ENCODE measurements at regions not wholly inside any gene's neighbourhood (a gene's known extent, or its start where the extent isn't known, plus 50 kb on each side); places are given as distances from the start of the nearest gene placed in this dataset.
"Not testable (repeated sequence)": the region's sequence is repeated elsewhere in the genome, so short reads cannot be mapped to it uniquely, and the experiment has no call there.

DNA sequence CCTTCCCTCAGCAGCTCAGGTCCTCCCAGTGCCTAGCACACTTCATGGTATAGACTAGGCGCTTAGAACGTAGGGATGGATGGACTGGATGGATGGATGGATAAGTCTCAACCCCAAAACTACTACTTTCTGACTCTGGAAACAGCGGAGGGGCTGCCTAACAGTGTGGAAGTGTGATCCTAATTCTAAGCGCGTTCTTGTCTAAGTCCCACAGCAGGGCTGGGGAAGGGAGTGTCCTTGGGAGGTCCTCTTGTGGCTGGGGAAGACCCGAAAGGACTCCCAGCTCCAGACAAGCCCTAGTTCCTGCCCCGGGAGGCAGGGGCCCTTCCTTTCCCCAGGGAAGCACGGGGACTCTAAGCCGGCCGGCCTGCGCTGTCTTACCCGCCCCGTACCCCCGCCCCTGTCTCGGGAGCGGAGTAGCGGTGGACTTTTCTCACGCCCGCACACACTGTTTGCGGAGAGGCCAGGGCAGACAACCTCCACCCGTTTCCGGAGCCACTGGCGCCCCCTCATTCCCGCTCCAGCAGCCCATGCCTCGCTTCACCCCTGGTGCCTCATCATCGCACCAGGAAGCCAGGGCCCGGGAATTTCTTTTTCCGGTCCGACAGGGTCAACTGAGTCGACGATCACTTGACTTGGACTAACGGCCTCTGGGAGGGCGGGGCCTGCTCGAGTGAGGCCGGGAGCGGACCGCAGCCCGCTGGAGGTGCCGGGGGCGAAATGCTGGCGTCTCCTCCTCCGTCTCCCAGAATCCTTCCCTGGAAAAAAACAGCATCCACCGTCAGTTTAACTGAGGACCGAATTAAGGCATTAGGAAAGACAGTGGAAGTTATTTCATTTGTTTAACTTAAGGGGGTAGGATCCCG lies 133.3 kb downstream of the TBC1D2B start:
- DNase-seq, result no peak

DNA sequence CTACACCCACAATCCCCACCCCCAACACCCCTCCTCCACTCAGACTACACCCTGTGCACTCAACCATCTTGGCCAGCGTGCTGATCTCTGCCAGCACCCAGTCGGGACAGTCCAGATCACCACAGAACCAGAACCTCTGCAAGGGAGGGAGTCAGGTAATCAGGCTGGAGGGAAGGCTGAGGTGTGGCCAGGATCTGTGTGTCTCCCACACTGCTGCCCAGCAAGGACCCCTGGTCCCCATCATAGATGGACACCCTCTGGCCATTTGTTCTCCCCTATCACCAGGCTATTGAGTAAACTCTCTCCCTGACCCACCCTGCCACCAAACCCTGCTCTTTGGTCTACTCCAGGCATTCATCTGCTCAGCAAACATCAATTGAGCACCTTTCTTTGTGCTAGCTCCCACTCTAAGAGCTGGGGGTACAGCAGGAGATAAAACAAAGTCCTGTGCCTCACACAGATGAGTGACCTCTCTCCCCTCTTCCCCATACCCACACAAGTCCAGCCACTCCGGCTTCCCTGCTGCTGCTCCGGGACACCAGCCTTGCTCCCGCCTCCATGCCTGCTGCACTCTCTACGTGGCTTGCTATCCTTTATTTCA lies 134.8 kb downstream of the TBC1D2B start:
- no peak for DNase-seq

DNA sequence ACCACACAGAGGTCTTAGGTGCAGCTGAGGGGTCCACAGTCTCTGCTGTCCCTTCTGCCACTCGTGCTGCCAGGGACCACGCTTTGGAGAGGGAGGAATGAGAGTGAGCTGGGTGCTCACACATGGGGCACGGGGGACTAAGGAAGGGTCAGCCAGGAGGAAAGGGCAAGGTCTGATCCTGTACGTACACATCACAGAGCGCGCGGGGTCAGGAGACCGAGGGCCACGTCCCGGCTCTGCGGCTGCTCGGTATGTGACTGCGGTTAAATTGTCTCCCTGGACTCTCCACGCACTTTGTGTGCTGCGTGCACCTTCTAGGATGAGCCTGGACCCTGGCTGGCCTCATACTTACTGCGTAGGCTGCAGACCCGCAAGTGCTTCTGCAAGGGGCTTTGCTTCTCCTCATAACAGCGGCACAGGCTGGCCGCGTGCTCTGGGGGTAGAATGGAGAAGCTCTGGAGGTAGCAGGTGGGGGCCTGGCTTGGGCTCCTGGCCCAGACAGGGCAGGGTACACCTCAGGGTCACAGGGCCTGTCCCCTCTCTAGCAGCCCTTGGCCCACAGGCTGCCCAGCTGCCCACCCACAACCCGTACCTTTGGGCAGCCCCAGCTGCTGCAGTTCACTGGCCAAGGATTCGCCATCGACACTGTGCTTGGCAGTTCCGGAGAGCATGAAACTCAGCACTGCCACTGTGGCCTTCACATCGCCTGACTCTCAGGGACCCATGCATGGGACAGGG lies 136.3 kb downstream of the TBC1D2B start:
- not testable (repeated sequence) for DNase-seq

DNA sequence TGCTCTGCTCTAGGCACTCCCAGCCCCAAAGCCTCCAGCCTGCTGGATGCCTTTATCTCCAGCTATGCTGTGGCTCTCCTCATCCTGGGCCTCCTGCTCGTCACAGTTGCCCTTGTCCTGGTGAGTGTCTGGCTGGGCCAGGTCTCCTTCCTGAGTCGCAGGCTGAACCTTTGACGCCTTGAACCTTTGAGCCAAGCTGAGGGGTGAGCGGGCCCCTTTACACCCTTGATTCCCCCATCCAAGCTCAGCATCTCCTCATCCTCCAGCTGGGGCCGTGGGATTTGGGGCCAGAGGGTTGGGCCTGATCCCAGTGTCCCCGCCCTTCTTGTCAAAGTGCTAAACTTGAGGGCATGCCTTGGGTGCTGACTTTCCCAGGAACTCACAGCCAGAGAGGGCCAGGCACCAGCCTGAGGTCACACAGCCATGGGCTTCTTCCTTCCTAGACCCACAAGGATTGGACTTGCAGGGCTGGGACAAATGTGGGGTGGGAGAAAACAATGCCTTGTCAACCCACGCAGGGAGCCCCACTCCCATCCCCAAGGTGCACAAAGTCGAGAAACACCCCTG lies 137.0 kb downstream of the TBC1D2B start:
- DNase-seq, result no peak

DNA sequence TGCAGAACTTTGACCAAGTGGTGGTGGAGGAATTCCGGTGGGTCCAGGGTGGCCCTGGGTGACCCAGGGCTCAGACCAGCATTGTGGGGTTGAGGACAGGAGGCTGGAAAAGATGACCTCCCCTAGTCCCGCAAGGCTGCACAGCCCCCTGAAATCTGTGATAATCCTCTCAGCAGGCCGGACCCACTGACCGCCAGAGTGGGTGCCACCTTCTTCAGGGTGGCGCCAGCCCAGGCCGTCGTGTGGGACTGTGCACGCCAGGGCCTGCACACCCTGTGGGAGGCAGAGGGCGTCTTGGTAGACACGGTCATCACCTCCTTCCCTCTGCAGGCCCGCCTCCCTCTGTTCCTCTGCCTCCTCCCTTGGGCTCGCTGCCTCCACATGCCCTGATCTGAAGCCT lies 137.7 kb downstream of the TBC1D2B start:
- DNase-seq, result no peak

- DNase-seq, result not testable (repeated sequence)
Measured at GRCh38 chr15:77939026-77939425, 138.5 kb downstream of the TBC1D2B start.

GRCh38 chr15:77938546-77938945 lies 139.0 kb downstream of the TBC1D2B start:
- not testable (repeated sequence) for DNase-seq

DNA sequence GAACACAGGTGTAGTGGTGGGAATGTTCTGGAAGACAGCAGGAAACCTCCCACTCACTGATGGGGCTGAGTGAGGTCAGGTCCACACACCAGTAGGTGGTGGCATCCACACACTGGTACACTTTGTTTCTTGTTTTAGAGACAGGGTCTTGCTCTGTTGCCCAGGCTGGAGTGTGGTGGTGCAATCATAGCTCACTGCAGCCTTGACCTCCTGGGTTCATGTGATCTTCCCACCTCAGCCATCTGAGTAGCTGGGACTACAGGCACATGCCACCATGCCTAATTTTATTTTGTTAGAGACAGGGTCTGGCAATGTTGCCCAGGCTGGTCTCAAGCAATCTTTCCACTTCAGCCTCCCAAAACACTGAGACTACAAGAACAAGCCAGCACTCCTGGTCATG lies 140.9 kb downstream of the TBC1D2B start:
- not testable (repeated sequence) for DNase-seq

GRCh38 chr15:77934516-77934915 lies 143.0 kb downstream of the TBC1D2B start:
- DNase-seq, result not testable (repeated sequence)

GRCh38 chr15:77930907-77931306 lies 146.6 kb downstream of the TBC1D2B start:
- not testable (repeated sequence) for DNase-seq

DNA sequence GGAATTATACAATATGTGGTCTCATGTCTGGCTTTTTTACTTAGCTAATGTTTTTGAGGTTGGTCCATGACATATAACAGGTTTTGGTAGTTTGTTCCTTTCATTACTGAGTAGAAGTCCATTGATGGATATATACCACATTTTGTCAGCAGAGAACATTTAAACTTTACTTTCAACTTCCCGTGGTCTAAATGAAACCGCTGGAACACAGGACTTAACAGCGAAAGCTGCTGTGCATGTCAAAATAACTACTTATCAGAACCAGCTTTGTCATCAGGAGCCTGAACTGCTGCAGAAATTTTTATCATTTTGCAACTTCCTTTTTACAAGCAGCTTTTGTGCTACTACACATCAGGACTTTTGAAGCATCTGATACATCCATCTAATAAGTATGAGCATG lies 147.0 kb downstream of the TBC1D2B start:
- DNase-seq, result not testable (repeated sequence)

DNA sequence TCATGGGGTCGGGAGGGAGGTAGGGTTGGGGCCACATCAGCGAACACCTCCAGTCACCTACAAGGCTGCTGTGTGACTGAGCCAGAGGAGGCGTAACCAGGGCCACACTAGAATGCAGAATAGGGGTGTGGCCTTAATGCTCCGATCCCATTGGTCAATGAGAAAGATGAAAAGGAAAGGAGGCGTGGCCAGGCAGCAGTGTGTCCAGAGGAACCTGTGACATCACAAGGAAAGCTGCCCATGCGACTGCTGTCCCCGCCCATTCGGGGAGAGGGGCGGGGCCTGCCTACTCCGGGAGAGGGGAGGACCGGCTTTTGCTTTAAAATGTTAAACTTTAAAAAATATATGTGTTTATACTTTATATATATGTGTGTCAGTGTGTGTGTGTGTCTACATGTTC lies 150.7 kb downstream of the TBC1D2B start:
- not testable (repeated sequence) for DNase-seq

DNA sequence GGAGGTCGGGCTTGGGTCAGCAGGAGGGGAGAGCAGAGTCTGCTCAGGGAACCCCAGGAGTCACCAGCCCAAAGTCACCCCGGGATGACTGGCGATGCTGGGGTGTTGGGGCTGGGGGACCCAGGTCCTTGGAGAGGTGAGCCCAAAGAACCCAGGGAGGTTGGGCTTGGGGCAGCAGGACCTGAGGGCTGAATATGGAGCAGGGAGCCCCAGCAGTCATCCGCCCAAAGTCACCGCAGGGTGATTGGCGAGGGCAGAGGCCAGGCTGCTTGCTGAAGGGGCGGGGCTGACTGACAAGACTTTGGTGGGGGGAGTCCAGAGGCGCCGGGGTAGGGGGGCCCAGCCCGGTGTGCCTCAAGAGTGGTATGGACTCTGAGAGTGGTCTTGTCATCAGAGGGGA lies 151.2 kb downstream of the TBC1D2B start:
- DNase-seq, result not testable (repeated sequence)

- DNase-seq, result not testable (repeated sequence)
Measured at GRCh38 chr15:77925101-77925500, 152.4 kb downstream of the TBC1D2B start.

- no peak for DNase-seq
Measured at GRCh38 chr15:77921664-77922063, 155.8 kb downstream of the TBC1D2B start.

- not testable (repeated sequence) for DNase-seq
Measured at GRCh38 chr15:77916966-77917635, 160.4 kb downstream of the TBC1D2B start.

DNA sequence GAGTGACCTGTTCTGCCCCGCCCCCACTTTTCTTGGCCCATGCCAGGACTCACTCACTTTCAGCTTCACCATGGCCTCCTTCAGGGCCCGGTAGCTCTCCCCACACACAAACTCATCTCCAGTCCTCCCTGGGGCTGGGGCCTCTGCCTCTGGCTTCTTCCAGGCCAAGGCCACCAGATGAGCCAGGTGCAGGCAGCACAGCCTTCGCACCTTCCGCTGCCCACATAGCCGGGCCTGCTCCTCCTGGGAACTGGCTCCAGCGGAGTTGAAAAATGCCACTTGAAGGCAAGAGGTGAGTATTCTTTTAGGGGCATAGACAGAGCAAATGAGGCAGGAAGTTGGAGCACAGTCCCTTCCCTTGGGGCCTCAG lies 161.6 kb downstream of the TBC1D2B start:
- not testable (repeated sequence) for DNase-seq

- DNase-seq, result no peak
Measured at GRCh38 chr15:77915261-77915960, 162.1 kb downstream of the TBC1D2B start.

DNA sequence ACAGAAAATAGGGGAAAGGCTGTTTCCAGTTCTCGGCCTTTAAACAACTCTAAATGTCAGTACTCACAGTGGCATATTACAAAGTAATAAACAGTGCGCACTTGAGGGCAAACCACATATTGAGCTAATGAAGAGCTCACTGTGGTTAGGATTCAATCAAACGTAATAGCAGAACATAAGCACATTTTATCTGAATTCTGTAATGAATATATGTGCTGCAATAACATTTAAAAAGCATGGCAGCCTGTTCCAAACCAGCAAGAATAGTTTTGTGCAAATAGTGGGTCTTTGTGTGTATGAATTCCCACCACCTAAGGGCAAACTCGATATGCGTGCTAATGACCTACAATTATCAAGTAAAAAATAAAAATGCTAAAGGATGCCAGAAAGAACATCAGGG lies 163.0 kb downstream of the TBC1D2B start:
- DNase-seq, result not testable (repeated sequence)

DNA sequence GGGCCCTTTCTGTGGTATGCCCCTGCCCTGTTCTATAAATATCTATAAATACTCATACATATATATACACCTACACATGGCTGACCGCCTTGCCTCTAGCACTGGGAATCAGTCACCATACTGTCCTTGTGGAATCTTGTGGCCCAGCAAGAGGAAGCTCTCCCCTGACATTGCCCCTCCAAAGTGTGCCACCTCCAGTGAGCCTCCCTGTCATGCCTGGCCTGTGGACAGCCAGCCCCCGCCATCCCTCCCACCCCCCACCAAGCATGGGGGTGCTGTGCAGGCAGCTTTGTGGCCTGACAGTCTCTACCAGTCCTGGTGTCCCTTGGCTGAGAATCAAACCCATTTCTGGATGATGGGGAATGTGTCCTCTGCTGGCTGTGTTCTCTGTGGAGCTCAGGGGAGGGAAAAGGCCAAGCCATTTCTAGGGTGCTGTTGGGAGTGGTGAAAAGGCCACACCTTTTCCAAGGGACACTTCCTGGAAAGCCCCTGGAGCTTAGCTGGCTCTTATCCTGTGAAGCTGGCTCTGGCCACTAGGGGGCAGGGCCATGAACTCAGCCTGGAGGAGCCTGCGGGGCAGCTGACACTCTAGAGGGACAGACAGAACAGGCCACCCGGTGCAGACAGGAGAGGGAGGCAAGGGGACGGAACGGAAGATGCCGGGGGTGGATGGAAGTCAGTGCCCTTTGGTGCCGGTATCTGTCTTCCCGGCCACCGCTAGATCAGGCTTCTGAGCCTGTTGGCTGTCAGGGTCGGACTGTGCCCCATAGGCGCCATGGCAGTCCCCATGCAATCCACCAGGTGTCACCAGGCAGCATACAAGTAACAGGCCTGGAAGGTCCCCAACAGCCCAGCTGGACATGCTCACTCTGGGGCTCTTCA lies 167.2 kb downstream of the TBC1D2B start:
- DNase-seq, result not testable (repeated sequence)

All from DMS 273 treated with DMSO at 0.1 percent for 48 hours (cell line).